Hindlimb muscle (tissue), 1 donor: ENCODE measurements at regions not wholly inside any gene's neighbourhood (a gene's known extent, or its start where the extent isn't known, plus 50 kb on each side); places are given as distances from the start of the nearest gene placed in this dataset.

ENCODE experiments used
- DNase-seq: peaks from one replicate; pipeline ENCODE4 v3.0.0-alpha.2; 2013

GRCh38 chr13:85461621-85462020 is 337.6 kb downstream of the SLITRK6 start:
- peak; percentile 7 for DNase-seq

DNA sequence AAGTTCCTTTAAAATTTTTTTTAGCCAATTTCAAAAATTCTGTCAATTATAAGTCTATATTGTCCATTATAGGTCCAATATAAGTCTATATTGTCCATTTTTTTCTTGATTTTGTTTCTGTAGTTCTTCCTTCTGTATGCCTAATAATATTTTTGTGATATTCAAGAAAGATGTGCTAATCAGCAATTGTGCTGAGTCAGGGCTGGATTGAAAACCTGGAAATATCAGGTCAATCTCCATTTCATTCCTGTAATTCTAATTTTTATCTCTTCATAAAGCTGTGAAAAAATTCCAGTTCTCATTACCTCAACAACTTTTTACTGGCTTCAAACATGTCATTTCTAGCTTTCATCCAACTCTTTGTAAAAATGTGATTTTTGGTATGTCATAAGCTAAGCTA is 353.7 kb downstream of the SLITRK6 start:
- no peak for DNase-seq

DNA sequence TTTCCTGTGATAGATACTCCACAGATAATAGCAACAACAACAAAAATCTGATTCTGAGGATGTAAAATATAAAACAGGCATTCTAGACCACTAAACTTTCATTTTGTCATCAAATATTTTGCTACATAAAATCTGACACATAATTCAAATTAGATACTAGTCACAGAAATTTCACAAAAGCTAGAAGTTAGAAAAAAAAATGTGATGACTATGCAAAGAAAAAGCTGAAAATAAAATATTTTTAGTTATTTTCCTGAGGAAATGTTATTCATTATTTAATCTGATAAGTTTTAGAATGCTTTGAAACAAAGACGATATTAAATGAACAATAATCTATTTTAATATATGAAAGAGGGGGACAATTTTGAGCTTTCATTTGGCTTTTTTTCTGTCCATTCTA is 357.2 kb downstream of the SLITRK6 start:
- DNase-seq, result no peak

DNA sequence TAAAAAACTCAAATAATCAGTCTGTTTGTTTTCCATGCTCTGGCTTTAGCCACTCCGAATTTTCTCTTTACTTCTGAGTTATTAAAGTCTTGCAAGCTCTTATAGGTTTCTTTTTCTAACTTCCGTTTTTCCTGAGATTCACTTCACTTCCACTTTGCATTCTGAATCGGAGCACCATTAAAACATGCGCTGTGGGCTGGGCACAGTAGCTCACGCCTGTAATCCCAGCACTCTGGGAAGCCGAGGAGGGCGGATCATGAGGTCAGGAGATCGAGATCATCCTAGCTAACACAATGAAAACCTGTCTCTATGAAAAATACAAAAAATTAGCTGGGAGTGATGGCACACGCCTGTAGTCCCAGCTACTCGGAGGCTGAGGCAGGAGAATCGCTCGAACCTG is 357.9 kb downstream of the SLITRK6 start:
- no peak for DNase-seq

GRCh38 chr13:85436029-85436428 is 363.2 kb downstream of the SLITRK6 start:
- DNase-seq, result no peak

DNA sequence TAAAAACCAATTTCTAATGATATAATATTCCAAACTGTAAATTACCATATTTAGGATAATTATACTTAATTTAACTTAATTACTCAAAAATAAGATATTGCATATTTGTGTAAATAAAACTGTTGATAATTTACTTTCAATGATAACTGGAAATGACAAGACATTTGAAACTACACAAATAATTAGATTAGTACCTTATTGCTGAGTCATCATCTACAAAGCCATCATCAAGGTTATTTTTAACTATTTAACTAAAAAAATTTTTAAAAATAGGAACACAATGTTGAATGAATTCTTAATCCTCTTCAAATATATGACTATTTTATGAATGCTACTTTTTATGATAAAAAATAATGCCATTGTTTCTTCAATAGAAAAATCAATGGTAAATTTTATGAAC is 364.3 kb downstream of the SLITRK6 start:
- DNase-seq, result no peak

GRCh38 chr13:85432881-85433280 is 366.3 kb downstream of the SLITRK6 start:
- no peak for DNase-seq

GRCh38 chr13:85431720-85432119 is 367.5 kb downstream of the SLITRK6 start:
- no peak for DNase-seq

- DNase-seq, result no peak
Measured at GRCh38 chr13:85430216-85430794, 368.9 kb downstream of the SLITRK6 start.

DNA sequence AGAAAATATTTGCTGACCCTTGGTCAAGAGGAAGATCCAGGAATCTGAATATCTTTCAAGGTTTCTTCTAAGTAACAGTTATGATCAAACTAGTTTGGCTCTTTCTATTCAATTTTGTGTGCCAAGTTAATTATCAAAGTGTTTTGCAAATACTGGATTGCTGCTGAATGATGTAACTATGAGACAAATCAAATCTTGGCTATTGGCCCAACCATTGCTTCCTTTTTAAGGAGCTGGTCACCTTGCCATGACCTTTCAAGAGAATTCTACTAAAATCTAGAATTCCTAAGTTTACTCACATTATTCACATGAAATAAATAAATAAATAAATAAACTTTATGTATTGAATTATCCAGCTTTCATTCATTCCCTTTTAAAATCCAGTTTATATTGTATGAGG is 371.8 kb downstream of the SLITRK6 start:
- DNase-seq, result no peak

GRCh38 chr13:85420136-85420535 is 379.1 kb downstream of the SLITRK6 start:
- peak; percentile 54 for DNase-seq

GRCh38 chr13:85419611-85420010 is 379.6 kb downstream of the SLITRK6 start:
- DNase-seq, result peak; percentile 6

DNA sequence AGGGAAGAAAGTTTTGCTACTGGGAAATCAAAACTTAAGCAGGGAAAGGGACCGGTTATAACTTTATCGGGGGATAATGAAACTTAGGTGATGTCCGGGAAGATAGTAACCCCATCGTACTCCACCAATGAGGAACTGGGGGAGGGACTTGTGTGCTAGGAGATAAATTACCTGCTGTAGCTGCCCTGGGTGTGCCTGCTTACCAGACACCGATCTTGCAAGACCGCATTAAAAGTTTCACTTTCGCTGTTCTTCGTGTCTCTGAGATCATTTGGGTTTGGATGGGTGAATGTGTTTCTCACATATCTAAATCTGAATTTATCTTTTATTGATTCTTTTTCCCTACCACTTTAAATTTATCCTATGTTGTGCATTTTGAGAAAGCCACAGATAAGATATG is 381.4 kb downstream of the SLITRK6 start:
- no peak for DNase-seq

GRCh38 chr13:85413664-85414063 is 385.6 kb downstream of the SLITRK6 start:
- DNase-seq, result no peak

GRCh38 chr13:85412448-85412847 is 386.8 kb downstream of the SLITRK6 start:
- no peak for DNase-seq

- no peak for DNase-seq
Measured at GRCh38 chr13:85411591-85411990, 387.6 kb downstream of the SLITRK6 start.

- DNase-seq, result no peak
Measured at GRCh38 chr13:85408415-85408814, 390.8 kb downstream of the SLITRK6 start.

DNA sequence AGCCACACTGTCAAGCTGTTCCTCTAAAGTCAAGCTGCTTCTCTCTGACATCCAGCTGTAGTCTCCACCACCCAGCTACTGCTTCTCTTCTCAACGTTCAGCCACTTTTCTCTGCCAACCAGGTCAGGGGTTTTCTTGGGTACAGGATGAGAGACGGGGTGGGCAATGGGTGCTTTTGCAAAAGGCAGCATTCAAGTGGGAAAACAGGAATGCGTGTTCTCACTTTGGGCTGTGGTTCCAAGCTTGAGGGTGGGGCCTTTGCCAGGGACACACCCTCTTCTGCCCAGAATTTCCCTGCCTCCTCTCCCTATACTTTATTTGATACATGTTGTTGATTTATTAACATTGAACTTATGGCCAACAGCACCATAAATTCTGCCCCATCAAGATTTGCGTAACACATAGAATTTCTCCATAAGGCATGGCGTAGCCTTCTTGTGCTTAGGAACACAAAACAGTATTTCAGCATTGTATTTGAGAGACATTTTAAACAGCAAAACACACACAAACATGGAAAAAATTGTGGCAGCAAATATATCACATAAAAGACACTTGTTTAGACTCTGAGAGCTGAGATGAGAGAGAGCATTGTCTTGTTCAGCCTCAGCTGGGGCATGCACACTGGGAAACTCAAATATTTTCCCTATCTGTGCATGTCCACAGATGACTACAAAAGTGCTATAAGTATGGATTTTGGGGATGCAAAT is 392.8 kb downstream of the SLITRK6 start:
- DNase-seq, result no peak

GRCh38 chr13:85405316-85405897 is 393.8 kb downstream of the SLITRK6 start:
- DNase-seq, result no peak

- no peak for DNase-seq
Measured at GRCh38 chr13:85386424-85386823, 412.8 kb downstream of the SLITRK6 start.

- no peak for DNase-seq
Measured at GRCh38 chr13:85383291-85383690, 415.9 kb downstream of the SLITRK6 start.

DNA sequence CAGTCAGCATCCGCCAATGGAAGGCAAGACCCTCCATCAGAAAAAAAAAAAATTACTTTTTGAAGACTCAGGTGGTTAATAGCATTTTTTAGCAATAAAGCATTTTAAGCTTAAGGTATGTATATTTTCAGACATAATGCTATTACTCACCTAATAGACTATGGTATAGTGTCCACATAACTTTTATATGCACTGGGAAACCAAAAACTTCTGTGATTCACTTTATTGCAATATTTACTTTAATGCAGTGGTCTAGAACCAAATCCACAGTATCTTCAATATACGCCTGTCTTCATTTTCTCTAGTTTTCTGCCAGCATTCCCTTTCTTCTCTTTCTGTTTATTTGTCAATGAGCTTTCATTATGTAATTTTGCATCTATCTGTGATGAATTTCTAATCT is 418.1 kb downstream of the SLITRK6 start:
- DNase-seq, result no peak

- no peak for DNase-seq
Measured at GRCh38 chr13:85379991-85380390, 419.2 kb downstream of the SLITRK6 start.

DNA sequence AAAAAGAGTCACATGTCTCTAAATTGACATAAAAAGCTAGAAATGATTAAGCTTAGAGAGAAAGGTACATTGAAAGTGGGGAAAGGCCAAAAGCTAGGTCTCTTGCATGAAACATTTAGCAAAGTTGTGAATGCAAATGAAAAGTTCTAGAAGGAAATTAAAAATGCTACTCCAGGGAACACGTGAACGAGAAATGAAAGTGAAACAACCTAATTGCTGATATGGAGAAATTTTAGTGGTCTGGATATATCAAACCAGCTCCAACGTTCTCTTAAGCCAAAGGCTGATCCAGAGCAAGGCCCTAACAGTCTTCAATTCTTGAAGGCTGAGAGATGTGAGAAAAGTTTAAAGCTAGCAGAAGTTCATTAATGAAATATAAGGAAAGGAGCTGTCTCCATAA is 419.8 kb downstream of the SLITRK6 start:
- no peak for DNase-seq
